ENCODE measurements at regions not wholly inside any gene's neighbourhood (a gene's known extent, or its start where the extent isn't known, plus 50 kb on each side); places are given as distances from the start of the nearest gene placed in this dataset.
"Not testable (repeated sequence)": the region's sequence is repeated elsewhere in the genome, so short reads cannot be mapped to it uniquely, and the experiment has no call there.

GRCh38 chr10:34940436-34940835, 125.3 kb upstream of the PARD3 start:
- no peak overlapping the region for H3K4me3 ChIP-seq (ENCODE audit: control insufficient read depth, low read depth, low read length)
- TF ChIP-seq CTCF (conservative IDR thresholded peaks at IDR 0.05; ENCODE audit: control insufficient read depth, insufficient read depth, low read depth, low read length) = no peak
- no peak for DNase-seq (ENCODE audit: low read depth)

- no peak overlapping the region for H3K4me3 ChIP-seq (ENCODE audit: control insufficient read depth, low read depth, low read length)
- DNase-seq (ENCODE audit: low read depth) = peak; percentile 74
- no peak for TF ChIP-seq CTCF (conservative IDR thresholded peaks at IDR 0.05; ENCODE audit: control insufficient read depth, insufficient read depth, low read depth, low read length)
These were observed 123.2 kb upstream of the PARD3 start for GRCh38 chr10:34938399-34938670.

- DNase-seq (ENCODE audit: low read depth) = peak; percentile 45
- H3K4me3 ChIP-seq (ENCODE audit: control insufficient read depth, low read depth, low read length) = not testable (repeated sequence)
These were observed 122.7 kb upstream of the PARD3 start for GRCh38 chr10:34937643-34938398.

GRCh38 chr10:34936061-34936460, 121.0 kb upstream of the PARD3 start:
- no peak overlapping the region for H3K4me3 ChIP-seq (ENCODE audit: control insufficient read depth, low read depth, low read length)
- no peak for TF ChIP-seq CTCF (conservative IDR thresholded peaks at IDR 0.05; ENCODE audit: control insufficient read depth, insufficient read depth, low read depth, low read length)
- no peak for DNase-seq (ENCODE audit: low read depth)

GRCh38 chr10:34933676-34934075, 118.6 kb upstream of the PARD3 start:
- peak; percentile 47 for DNase-seq (ENCODE audit: low read depth)
- TF ChIP-seq CTCF (conservative IDR thresholded peaks at IDR 0.05; ENCODE audit: control insufficient read depth, insufficient read depth, low read depth, low read length) = no peak
- no peak overlapping the region for H3K4me3 ChIP-seq (ENCODE audit: control insufficient read depth, low read depth, low read length)

- H3K4me3 ChIP-seq (ENCODE audit: control insufficient read depth, low read depth, low read length) = no peak overlapping the region
- DNase-seq (ENCODE audit: low read depth) = no peak
- TF ChIP-seq CTCF (conservative IDR thresholded peaks at IDR 0.05; ENCODE audit: control insufficient read depth, insufficient read depth, low read depth, low read length) = no peak
These were observed 117.1 kb upstream of the PARD3 start for GRCh38 chr10:34932235-34932634.

- DNase-seq (ENCODE audit: low read depth) = no peak
- TF ChIP-seq CTCF (conservative IDR thresholded peaks at IDR 0.05; ENCODE audit: control insufficient read depth, insufficient read depth, low read depth, low read length) = no peak
- H3K4me3 ChIP-seq (ENCODE audit: control insufficient read depth, low read depth, low read length) = no peak overlapping the region
These were observed 116.1 kb upstream of the PARD3 start for GRCh38 chr10:34931216-34931615.

Measured in fibroblast of mammary gland (primary cell).